B cell (primary cell): ENCODE measurements at regions not wholly inside any gene's neighbourhood (a gene's known extent, or its start where the extent isn't known, plus 50 kb on each side); places are given as distances from the start of the nearest gene placed in this dataset.

Source experiments
- ATAC-seq: fragments of 200-7000 bp; cut with Tn5 transposase; one replicate; pipeline ENCODE4 v1.10.0; 2021; ENCODE audit warnings: low read depth, mild to moderate bottlenecking, moderate number of reproducible peaks, moderate library complexity
- CTCF ChIA-PET: fragments of 350-600 bp; sonication (Branson Sonifier 250); formaldehyde crosslinking; loops from one replicate; lab custom pipeline; 2021; ENCODE audit warnings: antibody characterized with exemption, inconsistent platforms; lab: Charles Lee
- POLR2A ChIA-PET: fragments of 350-600 bp; sonication (Branson Sonifier 250); formaldehyde crosslinking; loops from one replicate; lab custom pipeline; 2021; ENCODE audit warnings: antibody characterized with exemption; lab: Charles Lee
- DNase-seq: peaks from one replicate; pipeline ENCODE4 v3.0.0; 2013
- H2AFZ ChIP-seq: 2 replicates; pipeline ENCODE4 v1.6.1; 2012; ENCODE audit warnings: mild to moderate bottlenecking, low read depth, low read length; ENCODE audit not compliant: insufficient read depth, poor library complexity, severe bottlenecking
- H3K27ac ChIP-seq, 2 donors: 1 replicate in 1 of 2; 2 replicates in 1 of 2; pipeline ENCODE4 v1.5.1; 2012 to 2013; ENCODE audit warnings: low read length in 2 of 2, mild to moderate bottlenecking in 2 of 2, moderate library complexity in 1 of 2
- H3K27me3 ChIP-seq, 4 experiments: fragments of 200-600 bp in 1 of 4; sonication (generic) in 1 of 4; replicated peaks in 1 of 4; 1 replicate in 2 of 4; 2 replicates in 2 of 4; pipeline versions ENCODE4 v1.6.1 to v1.7.0; 2013 to 2016; ENCODE audit warnings: low read length in 3 of 4, mild to moderate bottlenecking in 2 of 4, mixed read lengths in 1 of 4, moderate library complexity in 1 of 4; ENCODE audit not compliant: insufficient read depth in 4 of 4, control insufficient read depth in 3 of 4; ENCODE audit errors: control extremely low read depth in 1 of 4
- H3K36me3 ChIP-seq, 2 experiments: replicated peaks in 1 of 2; 1 replicate in 1 of 2; 2 replicates in 1 of 2; pipeline versions ENCODE4 v1.6.1 to v1.7.1; 2013; ENCODE audit warnings: low read length in 1 of 2; ENCODE audit not compliant: insufficient read depth in 2 of 2, control insufficient read depth in 1 of 2; ENCODE audit errors: control extremely low read depth in 1 of 2, extremely low read depth in 1 of 2
- H3K4me1 ChIP-seq, 2 donors: fragments of 200-600 bp in 1 of 2; sonication (generic) in 1 of 2; 1 replicate in 1 of 2; 2 replicates in 1 of 2; pipeline versions ENCODE4 v1.5.1 to v1.6.1; 2013 to 2017; ENCODE audit warnings: low read length in 2 of 2; ENCODE audit not compliant: control insufficient read depth in 2 of 2, insufficient read depth in 2 of 2
- H3K4me2 ChIP-seq: replicated peaks from 2 replicates; pipeline ENCODE3; 2012; ENCODE audit warnings: mild to moderate bottlenecking, low read depth, low read length; ENCODE audit not compliant: poor library complexity, severe bottlenecking
- H3K4me3 ChIP-seq, 5 experiments: fragments of 200-600 bp in 1 of 5; sonication (generic) in 1 of 5; 1 replicate in 3 of 5; 2 replicates in 2 of 5; pipeline versions ENCODE4 v1.5.1 to v1.7.0; 2011 to 2016; ENCODE audit warnings: low read length in 4 of 5, mild to moderate bottlenecking in 4 of 5, low read depth in 2 of 5, control low read depth in 1 of 5, moderate library complexity in 1 of 5; ENCODE audit not compliant: insufficient read depth in 1 of 5; ENCODE audit errors: control extremely low read depth in 1 of 5, extremely low read depth in 1 of 5
- H3K79me2 ChIP-seq: fragments of 200-600 bp; sonication (generic); one replicate; pipeline ENCODE4 v1.6.0; 2016; ENCODE audit warnings: low read length; ENCODE audit not compliant: control insufficient read depth, insufficient read depth
- H3K9ac ChIP-seq: fragments of 200-600 bp; sonication (generic); 2 replicates; pipeline ENCODE4 v1.6.1; 2017; ENCODE audit warnings: mild to moderate bottlenecking, low read length, moderate library complexity
- H3K9me3 ChIP-seq, 3 donors: one replicate each; pipeline versions ENCODE4 v1.6.1 to v1.7.1; 2013; ENCODE audit warnings: low read length in 2 of 3; ENCODE audit not compliant: control insufficient read depth in 2 of 3, insufficient read depth in 1 of 3; ENCODE audit errors: control extremely low read depth in 1 of 3
- H4K20me1 ChIP-seq: 2 replicates; pipeline ENCODE4 v1.6.0; 2012; ENCODE audit warnings: mild to moderate bottlenecking, low read length; ENCODE audit not compliant: insufficient read depth, control insufficient read depth, poor library complexity, severe bottlenecking
- H3K27ac Mint-ChIP-seq: one replicate; pipeline ENCODE4 v1.8.0; 2021; ENCODE audit warnings: mixed read lengths
- H3K27me3 Mint-ChIP-seq: one replicate; pipeline ENCODE4 v1.8.0; 2021; ENCODE audit warnings: mixed read lengths
- H3K4me1 Mint-ChIP-seq: one replicate; pipeline ENCODE4 v1.8.0; 2021; ENCODE audit warnings: mixed read lengths
- H3K4me3 Mint-ChIP-seq: one replicate; pipeline ENCODE4 v1.8.0; 2021; ENCODE audit warnings: mixed read lengths
- H3K9me3 Mint-ChIP-seq: one replicate; pipeline ENCODE4 v1.8.0; 2022; ENCODE audit warnings: mixed read lengths; ENCODE audit not compliant: insufficient read depth
- CTCF ChIP-seq: fragments of 200-600 bp; IDR thresholded peaks from one replicate; pipeline ENCODE4 v1.8.0; 2022; ENCODE audit warnings: antibody characterized with exemption, mild to moderate bottlenecking
- EZH2 ChIP-seq: IDR thresholded peaks from 2 replicates; pipeline ENCODE4 v1.6.1; 2012; ENCODE audit warnings: borderline replicate concordance, low read depth, mild to moderate bottlenecking, moderate library complexity, low read length; ENCODE audit not compliant: insufficient read depth, poor library complexity, severe bottlenecking
- WGBS: methylation state at CpG from one replicate; pipeline ENCODE4 v1.1.5; 2013; ENCODE audit warnings: missing lambda C conversion rate; ENCODE audit not compliant: insufficient coverage; 5-methylcytosine and 5-hydroxymethylcytosine counted together
- intact Hi-C: fragments of 100-400 bp; cut with micrococcal nuclease; formaldehyde crosslinking; loops from one replicate; pipeline ENCODE4 v1.10.0; 2022

- no peaks in the 10 kb centered on the region for H3K79me2 ChIP-seq
- 75% methylated on average over 5 of the region's 5 CpGs for WGBS
- peaks cover 0 to 2% (median 0%) of the 10 kb centered on the region in 3 donors for H3K9me3 ChIP-seq
- no peaks in the 10 kb centered on the region for H3K9me3 Mint-ChIP-seq
- no peaks in the 10 kb centered on the region for H3K27me3 Mint-ChIP-seq
- intact Hi-C loops, result no loop called here
- CTCF ChIA-PET, result no interaction called here
- no peak overlapping the region for H3K9ac ChIP-seq
- H3K4me3 Mint-ChIP-seq, result no peak overlapping the region
- ATAC-seq (no peak), DNase-seq (no peak)
- H3K27ac ChIP-seq, result no peak overlapping the region
- H3K4me2 ChIP-seq, result no peak overlapping the region
- H3K4me1 ChIP-seq, result no peaks in the 10 kb centered on the region
- H3K36me3 ChIP-seq, result no peaks in the 10 kb centered on the region
- H4K20me1 ChIP-seq, result no peaks in the 10 kb centered on the region
- no peaks in the 10 kb centered on the region for H3K27me3 ChIP-seq
- no peak overlapping the region for H3K4me3 ChIP-seq
- no peak for TF ChIP-seq EZH2
- no peak for TF ChIP-seq CTCF
- POLR2A ChIA-PET, result no interaction called here
- no peak overlapping the region for H2AFZ ChIP-seq
- H3K27ac Mint-ChIP-seq, result no peak overlapping the region
- no peaks in the 10 kb centered on the region for H3K4me1 Mint-ChIP-seq
Observed at GRCh38 chr4:84177831-84178542, 321.1 kb downstream of the NKX6-1 start.

GRCh38 chr4:84176016-84176415 lies 323.1 kb downstream of the NKX6-1 start:
- H3K27me3 ChIP-seq, result no peaks in the 10 kb centered on the region
- no peaks in the 10 kb centered on the region for H3K79me2 ChIP-seq
- Mint-ChIP-seq H3K4me1 (no peaks in the 10 kb centered on the region), H3K27me3 (no peaks in the 10 kb centered on the region), H3K4me3 (no peak overlapping the region), H3K9me3 (no peaks in the 10 kb centered on the region), H3K27ac (no peak overlapping the region)
- no peak overlapping the region for H3K4me2 ChIP-seq
- intact Hi-C loops, result no loop called here
- H3K9me3 ChIP-seq, result peaks cover 0 to 2% (median 0%) of the 10 kb centered on the region in 3 donors
- no peak for ATAC-seq
- TF ChIP-seq CTCF, result no peak
- no peak for TF ChIP-seq EZH2
- WGBS, result 100% methylated on average over 1 of the region's 1 CpG
- H3K4me3 ChIP-seq, result no peak overlapping the region
- H4K20me1 ChIP-seq, result no peaks in the 10 kb centered on the region
- no peak overlapping the region for H3K9ac ChIP-seq
- CTCF ChIA-PET, result no interaction called here
- DNase-seq, result no peak
- no peaks in the 10 kb centered on the region for H3K4me1 ChIP-seq
- no peaks in the 10 kb centered on the region for H3K36me3 ChIP-seq
- POLR2A ChIA-PET, result no interaction called here
- H3K27ac ChIP-seq, result no peak overlapping the region
- H2AFZ ChIP-seq, result no peak overlapping the region
